Upper lobe of right lung (tissue), 1 donor: ENCODE measurements at regions not wholly inside any gene's neighbourhood (a gene's known extent, or its start where the extent isn't known, plus 50 kb on each side); places are given as distances from the start of the nearest gene placed in this dataset.
A peak's percentile ranks its signal among the peaks of the same experiment; 100 is the strongest.

Experiments used
- ATAC-seq: fragments of 200-7000 bp; cut with Tn5 transposase; one replicate; pipeline ENCODE4 v1.9.1; 2020; ENCODE audit warnings: mild to moderate bottlenecking, moderate library complexity
- DNase-seq: peaks from one replicate; pipeline ENCODE4 v3.0.0-alpha.2; 2020
- H3K27ac ChIP-seq: fragments of 200-600 bp; one replicate; pipeline ENCODE4 v1.8.0; 2022
- H3K27me3 ChIP-seq: fragments of 200-600 bp; one replicate; pipeline ENCODE4 v1.8.0; 2022; ENCODE audit warnings: mild to moderate bottlenecking
- H3K36me3 ChIP-seq: fragments of 200-600 bp; one replicate; pipeline ENCODE4 v1.8.0; 2022
- H3K4me1 ChIP-seq: fragments of 200-600 bp; one replicate; pipeline ENCODE4 v1.8.0; 2022
- H3K4me3 ChIP-seq: fragments of 200-600 bp; one replicate; pipeline ENCODE4 v1.8.0; 2022; ENCODE audit warnings: mild to moderate bottlenecking
- H3K9me3 ChIP-seq: fragments of 200-600 bp; one replicate; pipeline ENCODE4 v1.8.0; 2022
- intact Hi-C: fragments of 100-400 bp; cut with DNase I; formaldehyde crosslinking; loops from one replicate; pipeline ENCODE4 v1.11.0; 2022
- TF ChIP-seq, protein P1 (sequence below): fragments of 200-600 bp; IDR thresholded peaks from one replicate; pipeline ENCODE4 v1.8.0; 2022; ENCODE audit warnings: antibody characterized with exemption
- donor health status: DM: no; HTN: yes; CAD: no; lungs with severe emphysema.

DNA sequence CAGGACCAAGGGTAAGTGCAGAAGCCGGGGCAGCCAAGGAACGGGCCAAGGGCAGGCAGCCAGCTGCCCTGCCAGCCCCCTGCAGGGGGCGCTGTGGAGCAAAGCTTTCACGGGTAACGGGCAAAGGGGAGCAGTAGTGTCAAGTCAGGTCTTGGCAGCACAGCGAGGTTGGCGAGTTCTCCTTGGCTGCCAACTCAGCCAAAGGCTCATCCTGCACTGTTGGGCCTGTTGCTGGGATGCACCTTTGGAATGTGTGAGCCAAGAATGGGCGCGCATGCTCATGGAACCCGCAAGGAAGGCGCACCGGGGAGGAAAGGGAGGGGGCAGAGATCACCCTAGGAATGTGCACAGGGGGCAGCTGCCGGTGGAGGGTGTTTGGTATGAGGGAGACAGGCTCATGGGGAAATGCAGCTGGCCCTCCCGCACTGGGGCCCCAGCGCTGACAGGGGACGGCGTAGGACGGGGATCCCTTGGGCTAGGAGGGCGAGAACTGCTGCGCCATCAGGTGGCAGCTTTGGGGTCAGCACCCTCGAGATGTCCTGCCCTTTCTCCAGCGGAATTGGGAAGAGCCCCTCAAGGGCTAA lies 138.0 kb downstream of the ASCL4 start:
- Histone ChIP-seq H3K4me3 (peak overlapping the region; percentile 4), H3K4me1 (no peaks in the 10 kb centered on the region), H3K9me3 (no peaks in the 10 kb centered on the region), H3K27me3 (peaks cover 44% of the 10 kb centered on the region), H3K27ac (no peak overlapping the region), H3K36me3 (no peaks in the 10 kb centered on the region)
- intact Hi-C loops, result no loop called here
- peak; percentile 74 for DNase-seq
- ATAC-seq, result peak; percentile 85
- TF ChIP-seq, protein P1, sequence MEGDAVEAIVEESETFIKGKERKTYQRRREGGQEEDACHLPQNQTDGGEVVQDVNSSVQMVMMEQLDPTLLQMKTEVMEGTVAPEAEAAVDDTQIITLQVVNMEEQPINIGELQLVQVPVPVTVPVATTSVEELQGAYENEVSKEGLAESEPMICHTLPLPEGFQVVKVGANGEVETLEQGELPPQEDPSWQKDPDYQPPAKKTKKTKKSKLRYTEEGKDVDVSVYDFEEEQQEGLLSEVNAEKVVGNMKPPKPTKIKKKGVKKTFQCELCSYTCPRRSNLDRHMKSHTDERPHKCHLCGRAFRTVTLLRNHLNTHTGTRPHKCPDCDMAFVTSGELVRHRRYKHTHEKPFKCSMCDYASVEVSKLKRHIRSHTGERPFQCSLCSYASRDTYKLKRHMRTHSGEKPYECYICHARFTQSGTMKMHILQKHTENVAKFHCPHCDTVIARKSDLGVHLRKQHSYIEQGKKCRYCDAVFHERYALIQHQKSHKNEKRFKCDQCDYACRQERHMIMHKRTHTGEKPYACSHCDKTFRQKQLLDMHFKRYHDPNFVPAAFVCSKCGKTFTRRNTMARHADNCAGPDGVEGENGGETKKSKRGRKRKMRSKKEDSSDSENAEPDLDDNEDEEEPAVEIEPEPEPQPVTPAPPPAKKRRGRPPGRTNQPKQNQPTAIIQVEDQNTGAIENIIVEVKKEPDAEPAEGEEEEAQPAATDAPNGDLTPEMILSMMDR, result peak; percentile 63

DNA sequence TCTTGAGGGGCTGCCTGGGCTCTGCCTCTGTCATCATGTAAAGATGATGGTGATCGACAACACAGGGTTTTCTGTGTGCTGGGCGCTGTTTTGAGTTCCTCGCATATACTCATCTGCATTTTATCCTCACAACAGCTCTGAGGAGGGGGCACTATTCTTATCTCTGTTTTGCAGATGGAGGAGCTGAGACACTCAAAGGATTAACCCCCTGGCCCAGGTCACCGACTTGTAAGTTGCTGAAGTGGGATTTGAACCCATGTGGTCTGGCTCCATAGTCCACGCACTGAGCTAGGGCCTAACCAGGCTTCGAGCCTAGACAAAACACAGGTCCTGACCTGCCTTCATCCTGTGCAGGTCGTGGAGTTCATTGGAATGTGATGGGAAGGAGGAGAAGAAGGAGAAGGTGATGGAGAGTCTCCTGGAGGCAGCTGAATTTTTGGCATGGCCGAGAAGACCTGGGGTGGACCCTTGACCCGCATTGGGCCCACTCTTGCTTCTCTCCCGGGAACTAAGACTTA lies 140.0 kb downstream of the ASCL4 start:
- peaks cover 27% of the 10 kb centered on the region for H3K27me3 ChIP-seq
- intact Hi-C loops, result no loop called here

DNA sequence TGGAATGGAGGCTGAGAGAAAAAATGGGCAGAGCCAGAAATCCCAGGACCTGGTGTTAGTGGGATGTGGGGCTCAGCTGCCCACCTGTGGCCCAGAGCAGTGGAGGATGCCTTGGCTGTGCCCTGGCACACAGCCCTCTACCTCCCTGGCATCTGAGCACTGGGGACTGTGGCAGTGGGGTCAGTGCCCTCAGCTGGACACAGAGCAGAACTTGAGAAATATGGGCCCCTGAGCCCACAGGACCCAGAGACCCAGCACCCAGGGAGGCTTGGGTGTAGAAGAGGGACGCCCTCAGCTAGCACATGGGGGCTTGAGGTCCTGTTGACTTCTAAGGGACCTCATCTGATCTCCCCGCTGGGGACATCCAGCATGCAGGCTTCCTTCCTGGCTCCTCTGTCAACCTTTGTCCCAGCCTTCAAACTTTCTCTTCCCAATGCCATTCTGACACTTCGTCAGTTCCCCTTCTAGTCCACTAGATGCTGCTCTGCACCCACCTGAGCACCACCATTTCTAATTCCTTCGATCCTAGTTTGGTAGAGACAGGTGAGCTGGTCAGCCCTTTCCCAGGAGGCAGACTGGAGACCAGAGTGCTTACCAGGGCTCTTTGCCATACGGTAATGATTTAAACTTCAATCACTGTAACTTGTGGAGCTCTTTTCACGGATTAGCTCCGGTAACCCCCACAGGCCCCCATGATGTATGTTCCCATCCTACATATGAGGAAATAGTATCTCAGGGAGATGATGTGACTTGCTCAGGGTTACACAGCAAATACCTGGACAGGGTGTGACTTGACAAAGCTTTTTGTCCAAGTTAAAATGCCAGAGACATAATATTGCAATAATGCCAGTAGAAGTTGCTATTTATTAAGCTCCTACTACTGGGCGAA lies 143.7 kb downstream of the ASCL4 start:
- DNase-seq (no peak), ATAC-seq (peak; percentile 37)
- no peaks in the 10 kb centered on the region for H3K36me3 ChIP-seq
- H3K27me3 ChIP-seq, result peaks cover 1% of the 10 kb centered on the region
- TF ChIP-seq, protein P1, result peak; percentile 42
- no peaks in the 10 kb centered on the region for H3K4me1 ChIP-seq
- H3K9me3 ChIP-seq, result no peaks in the 10 kb centered on the region
- H3K27ac ChIP-seq, result no peak overlapping the region
- no peak overlapping the region for H3K4me3 ChIP-seq
- intact Hi-C loops, result no loop called here

More for the DNA sequence above, 140.0 kb downstream of the ASCL4 start:
- Histone ChIP-seq H3K4me3 (no peak overlapping the region), H3K27ac (no peak overlapping the region), H3K36me3 (no peaks in the 10 kb centered on the region), H3K4me1 (no peaks in the 10 kb centered on the region), H3K9me3 (no peaks in the 10 kb centered on the region)
- TF ChIP-seq, protein P1, result no peak
- no peak for ATAC-seq
- DNase-seq, result no peak

GRCh38 chr12:107921062-107921461 lies 146.6 kb downstream of the ASCL4 start:
- no peak for ATAC-seq
- intact Hi-C loops, result no loop called here
- H3K4me3 ChIP-seq, result no peak overlapping the region
- TF ChIP-seq, protein P1, result no peak
- H3K27me3 ChIP-seq, result no peaks in the 10 kb centered on the region
- no peaks in the 10 kb centered on the region for H3K36me3 ChIP-seq
- H3K4me1 ChIP-seq, result no peaks in the 10 kb centered on the region
- DNase-seq, result no peak
- H3K27ac ChIP-seq, result no peak overlapping the region
- H3K9me3 ChIP-seq, result no peaks in the 10 kb centered on the region

GRCh38 chr12:107925125-107925524 lies 150.6 kb downstream of the ASCL4 start:
- Histone ChIP-seq H3K27ac (no peak overlapping the region), H3K4me3 (no peak overlapping the region), H3K36me3 (no peaks in the 10 kb centered on the region), H3K4me1 (no peaks in the 10 kb centered on the region), H3K27me3 (peaks cover 6% of the 10 kb centered on the region), H3K9me3 (no peaks in the 10 kb centered on the region)
- TF ChIP-seq, protein P1, result no peak
- ATAC-seq, result no peak
- intact Hi-C loops, result no loop called here
- DNase-seq, result no peak
